Gastrocnemius medialis (tissue), 4 donors: ENCODE measurements at regions not wholly inside any gene's neighbourhood (a gene's known extent, or its start where the extent isn't known, plus 50 kb on each side); places are given as distances from the start of the nearest gene placed in this dataset.

Experiments used
- CTCF ChIP-seq, 5 experiments: fragments of 450-650 bp in 3 of 5; fragments of 200-600 bp in 2 of 5; sonication (generic) in 2 of 5; IDR thresholded peaks in 4 of 5; conservative IDR thresholded peaks in 1 of 5; 1 replicate in 4 of 5; 2 replicates in 1 of 5; pipeline ENCODE4 v1.5.1; 2016 to 2019; ENCODE audit warnings: antibody characterized with exemption in 5 of 5, mild to moderate bottlenecking in 3 of 5, moderate library complexity in 3 of 5
- POLR2A ChIP-seq, 2 donors: fragments of 450-650 bp; IDR thresholded peaks; one replicate each; pipeline ENCODE4 v1.6.1; 2017; ENCODE audit warnings: antibody characterized with exemption in 2 of 2, mild to moderate bottlenecking in 2 of 2, moderate library complexity in 2 of 2

DNA sequence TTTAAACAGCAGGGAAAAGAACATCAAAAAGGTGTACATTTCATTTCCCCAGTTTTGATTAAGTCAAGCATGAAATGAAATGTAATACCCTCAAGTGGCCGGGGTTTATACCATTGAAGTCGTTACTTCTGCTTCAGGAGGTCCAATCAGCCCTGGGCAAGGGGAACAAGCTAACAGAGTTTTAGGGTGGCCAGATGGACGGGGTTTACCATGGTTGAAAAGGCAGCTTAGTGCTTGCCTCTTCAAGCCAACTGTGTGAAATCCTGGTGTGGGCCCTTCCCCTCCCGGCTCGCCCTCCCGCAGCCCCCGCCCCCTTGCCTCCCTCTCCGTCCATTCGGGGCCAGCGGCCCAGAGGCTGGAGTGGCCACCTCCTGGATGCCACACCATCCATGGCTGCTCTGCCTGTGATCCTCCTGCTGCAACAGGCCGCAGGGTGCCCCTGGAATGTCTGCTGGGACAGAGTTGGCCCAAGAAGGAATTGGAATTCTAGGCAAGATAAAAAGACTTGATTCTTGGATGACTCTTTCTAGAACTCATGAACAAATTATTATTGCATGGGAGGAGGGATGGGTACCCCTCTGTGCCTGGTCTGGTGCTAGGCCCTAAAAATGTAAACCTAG lies 296.2 kb upstream of the IRX3 start:
- TF ChIP-seq CTCF (IDR thresholded peaks at IDR 0.05 in 4 of 5, conservative IDR thresholded peaks at IDR 0.05 in 1 of 5) (no peak), POLR2A (IDR thresholded peaks at IDR 0.05) (no peak)
